WERI-Rb-1 (cell line): ENCODE measurements at regions not wholly inside any gene's neighbourhood (a gene's known extent, or its start where the extent isn't known, plus 50 kb on each side); places are given as distances from the start of the nearest gene placed in this dataset.

ENCODE experiments used
- DNase-seq: peaks from one replicate; pipeline ENCODE4 v3.0.0-alpha.2; 2020
- H3K27ac ChIP-seq: fragments of 250-450 bp; sonication (Bioruptor Pico); 2 replicates; pipeline ENCODE4 v1.5.1; 2020; ENCODE audit warnings: mild to moderate bottlenecking, moderate library complexity
- H3K27me3 ChIP-seq: fragments of 250-450 bp; sonication (Bioruptor Pico); 2 replicates; pipeline ENCODE4 v1.5.1; 2021; ENCODE audit warnings: mild to moderate bottlenecking, low read depth, moderate library complexity; ENCODE audit not compliant: insufficient read depth, severe bottlenecking
- H3K36me3 ChIP-seq: fragments of 250-450 bp; sonication (Bioruptor Pico); 2 replicates; pipeline ENCODE4 v1.5.1; 2020; ENCODE audit warnings: mild to moderate bottlenecking, moderate library complexity
- H3K4me3 ChIP-seq: 2 replicates; pipeline ENCODE4 v1.5.1; 2011; ENCODE audit warnings: low read depth, mild to moderate bottlenecking, control low read depth, low read length
- H3K9me3 ChIP-seq: fragments of 250-450 bp; sonication (Bioruptor Pico); 2 replicates; pipeline ENCODE4 v1.5.1; 2021; ENCODE audit warnings: mild to moderate bottlenecking, moderate library complexity; ENCODE audit not compliant: severe bottlenecking
- CTCF ChIP-seq: IDR thresholded peaks from 2 replicates; pipeline ENCODE4 v1.5.1; 2011; ENCODE audit warnings: low read depth, mild to moderate bottlenecking, control low read depth, inconsistent platforms, low read length

DNA sequence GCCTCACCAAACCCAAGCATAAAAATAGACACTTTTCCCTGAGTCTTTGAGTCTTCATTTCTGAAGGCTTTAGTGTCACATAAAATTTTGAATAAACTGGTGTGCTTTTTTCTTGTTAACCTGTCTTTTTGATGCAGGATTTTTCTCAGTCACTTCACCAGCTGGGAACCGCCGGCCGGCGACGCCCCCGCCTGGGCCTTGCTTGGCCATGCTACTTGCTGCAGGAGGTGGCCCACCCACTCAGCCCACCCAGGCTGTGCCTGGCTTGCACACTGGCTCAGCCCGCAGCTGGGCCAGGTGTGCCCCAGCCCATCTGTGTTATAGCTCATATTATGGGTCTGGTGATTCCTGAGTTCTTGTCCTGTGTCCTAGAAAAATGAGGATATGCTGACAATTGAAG is 247.4 kb upstream of the CACNA2D1 start:
- no peaks in the 10 kb centered on the region for H3K9me3 ChIP-seq
- H3K4me3 ChIP-seq, result no peak overlapping the region
- TF ChIP-seq CTCF, result no peak
- H3K27ac ChIP-seq, result no peak overlapping the region
- H3K27me3 ChIP-seq, result no peaks in the 10 kb centered on the region
- H3K36me3 ChIP-seq, result no peaks in the 10 kb centered on the region
- no peak for DNase-seq

- Histone ChIP-seq H3K27ac (no peak overlapping the region), H3K36me3 (no peaks in the 10 kb centered on the region), H3K4me3 (no peak overlapping the region), H3K27me3 (no peaks in the 10 kb centered on the region), H3K9me3 (no peaks in the 10 kb centered on the region)
- no peak for DNase-seq
- TF ChIP-seq CTCF, result no peak
Measured at GRCh38 chr7:82685214-82685613, 241.6 kb upstream of the CACNA2D1 start.

GRCh38 chr7:82678716-82679115 is 235.1 kb upstream of the CACNA2D1 start:
- Histone ChIP-seq H3K27ac (no peak overlapping the region), H3K36me3 (no peaks in the 10 kb centered on the region), H3K4me3 (no peak overlapping the region), H3K27me3 (no peaks in the 10 kb centered on the region), H3K9me3 (no peaks in the 10 kb centered on the region)
- no peak for TF ChIP-seq CTCF
- no peak for DNase-seq

GRCh38 chr7:82678259-82678658 is 234.7 kb upstream of the CACNA2D1 start:
- DNase-seq, result no peak
- TF ChIP-seq CTCF, result no peak
- H3K36me3 ChIP-seq, result no peaks in the 10 kb centered on the region
- H3K4me3 ChIP-seq, result no peak overlapping the region
- no peaks in the 10 kb centered on the region for H3K9me3 ChIP-seq
- no peak overlapping the region for H3K27ac ChIP-seq
- no peaks in the 10 kb centered on the region for H3K27me3 ChIP-seq

DNA sequence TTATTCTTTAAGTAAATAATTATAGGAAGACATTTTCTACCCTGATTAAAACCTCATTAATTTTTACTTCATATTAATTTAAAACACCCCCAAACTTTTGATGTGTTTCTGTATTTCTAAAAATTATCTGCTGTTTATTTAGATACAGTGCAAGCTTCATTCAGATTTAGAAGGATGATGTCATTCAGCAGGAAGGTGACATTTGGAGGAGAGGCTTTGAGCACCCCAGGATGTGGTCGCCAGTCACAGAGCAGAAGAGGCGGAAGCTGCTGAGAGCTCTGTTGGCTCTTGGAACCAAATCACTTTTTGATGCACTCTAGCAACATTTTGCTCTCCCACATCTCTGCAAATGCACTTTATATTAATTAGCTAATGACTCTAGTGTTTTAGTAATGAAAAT is 233.9 kb upstream of the CACNA2D1 start:
- H3K27ac ChIP-seq, result no peak overlapping the region
- H3K4me3 ChIP-seq, result no peak overlapping the region
- no peaks in the 10 kb centered on the region for H3K36me3 ChIP-seq
- H3K27me3 ChIP-seq, result no peaks in the 10 kb centered on the region
- DNase-seq, result no peak
- TF ChIP-seq CTCF, result no peak
- no peaks in the 10 kb centered on the region for H3K9me3 ChIP-seq

GRCh38 chr7:82676777-82677463 is 233.3 kb upstream of the CACNA2D1 start:
- H3K27me3 ChIP-seq, result no peaks in the 10 kb centered on the region
- peak; percentile 8; the same call in 1 of the 2 replicates for TF ChIP-seq CTCF
- no peak overlapping the region for H3K27ac ChIP-seq
- H3K36me3 ChIP-seq, result no peaks in the 10 kb centered on the region
- H3K9me3 ChIP-seq, result no peaks in the 10 kb centered on the region
- no peak overlapping the region for H3K4me3 ChIP-seq
- no peak for DNase-seq
